Common myeloid progenitor, CD34-positive (primary cell): ENCODE measurements at regions not wholly inside any gene's neighbourhood (a gene's known extent, or its start where the extent isn't known, plus 50 kb on each side); places are given as distances from the start of the nearest gene placed in this dataset.

Experiments
- CTCF ChIA-PET: fragments of 350-600 bp; sonication (Branson Sonifier 250); formaldehyde crosslinking; loops from one replicate; lab custom pipeline; 2021; ENCODE audit warnings: antibody characterized with exemption; lab: Charles Lee
- POLR2A ChIA-PET: fragments of 350-600 bp; sonication (Branson Sonifier 250); formaldehyde crosslinking; loops from one replicate; lab custom pipeline; 2021; ENCODE audit warnings: antibody characterized with exemption; lab: Charles Lee
- DNase-seq, 3 donors: peaks; one replicate each; pipeline versions ENCODE4 v3.0.0 to v3.0.0-alpha.2; 2013
- H3K27ac ChIP-seq, 2 experiments: 1 replicate in 1 of 2; 2 replicates in 1 of 2; pipeline ENCODE4 v1.7.0; 2013; ENCODE audit warnings: inconsistent platforms in 2 of 2, low read length in 2 of 2, mild to moderate bottlenecking in 2 of 2, low read depth in 1 of 2, moderate library complexity in 1 of 2; ENCODE audit not compliant: severe bottlenecking in 2 of 2, insufficient read depth in 1 of 2, poor library complexity in 1 of 2
- H3K27me3 ChIP-seq, 5 experiments: replicated peaks in 2 of 5; 1 replicate in 3 of 5; 2 replicates in 2 of 5; pipeline versions ENCODE4 v1.6.1 to v1.7.0; 2013; ENCODE audit warnings: low read length in 4 of 5, mild to moderate bottlenecking in 2 of 5, moderate library complexity in 2 of 5, inconsistent platforms in 1 of 5; ENCODE audit not compliant: insufficient read depth in 5 of 5, control insufficient read depth in 4 of 5
- H3K36me3 ChIP-seq, 4 experiments: 1 replicate in 2 of 4; 2 replicates in 2 of 4; pipeline versions ENCODE4 v1.6.1 to v1.7.0; 2013; ENCODE audit warnings: low read length in 3 of 4, control low read depth in 1 of 4, mild to moderate bottlenecking in 1 of 4; ENCODE audit not compliant: control insufficient read depth in 4 of 4, insufficient read depth in 4 of 4
- H3K4me1 ChIP-seq, 4 experiments: 1 replicate in 3 of 4; 2 replicates in 1 of 4; pipeline versions ENCODE4 v1.6.1 to v1.7.1; 2013; ENCODE audit warnings: low read length in 3 of 4, mild to moderate bottlenecking in 3 of 4, control low read depth in 1 of 4, inconsistent platforms in 1 of 4, moderate library complexity in 1 of 4; ENCODE audit not compliant: control insufficient read depth in 4 of 4, insufficient read depth in 4 of 4; ENCODE audit errors: control extremely low read depth in 1 of 4
- H3K4me3 ChIP-seq, 7 experiments: 1 replicate in 4 of 7; 2 replicates in 3 of 7; pipeline versions ENCODE4 v1.5.1 to v1.7.0; 2013; ENCODE audit warnings: mild to moderate bottlenecking in 7 of 7, low read length in 6 of 7, moderate library complexity in 6 of 7, inconsistent platforms in 2 of 7, low read depth in 2 of 7, control low read depth in 1 of 7; ENCODE audit not compliant: insufficient read depth in 4 of 7, control insufficient read depth in 1 of 7; ENCODE audit errors: extremely low read depth in 1 of 7
- H3K9me3 ChIP-seq, 5 experiments: 1 replicate in 4 of 5; 2 replicates in 1 of 5; pipeline versions ENCODE4 v1.6.1 to v1.7.1; 2013; ENCODE audit warnings: low read length in 4 of 5, mild to moderate bottlenecking in 2 of 5, inconsistent platforms in 1 of 5, low read depth in 1 of 5, moderate library complexity in 1 of 5; ENCODE audit not compliant: control insufficient read depth in 4 of 5, insufficient read depth in 2 of 5; ENCODE audit errors: control extremely low read depth in 1 of 5
- WGBS: methylation state at CpG from one replicate; pipeline ENCODE4 v1.1.5; 2013; ENCODE audit not compliant: insufficient coverage; 5-methylcytosine and 5-hydroxymethylcytosine counted together

GRCh38 chrX:11908371-11908770, 150.3 kb downstream of the MSL3 start:
- no peaks in the 10 kb centered on the region for H3K27me3 ChIP-seq
- ChIA-PET CTCF (interaction anchor here (0.8 to 1.8 kb wide), 2 partner anchors 103 to 121 kb away, joined by 3 to 10 read pairs; no protein-coding TSS in a partner anchor), POLR2A (no interaction called here)
- no CpG with 5 or more reads among the region's 2 CpGs for WGBS
- H3K4me3 ChIP-seq: no peak overlapping the region
- H3K4me1 ChIP-seq: no peaks in the 10 kb centered on the region
- no peaks in the 10 kb centered on the region for H3K36me3 ChIP-seq
- no peak overlapping the region for H3K27ac ChIP-seq
- peaks cover 0 to 2% (median 0%) of the 10 kb centered on the region in 5 experiments for H3K9me3 ChIP-seq
- peak; percentile 39 to 70 (median 67) for DNase-seq

DNA sequence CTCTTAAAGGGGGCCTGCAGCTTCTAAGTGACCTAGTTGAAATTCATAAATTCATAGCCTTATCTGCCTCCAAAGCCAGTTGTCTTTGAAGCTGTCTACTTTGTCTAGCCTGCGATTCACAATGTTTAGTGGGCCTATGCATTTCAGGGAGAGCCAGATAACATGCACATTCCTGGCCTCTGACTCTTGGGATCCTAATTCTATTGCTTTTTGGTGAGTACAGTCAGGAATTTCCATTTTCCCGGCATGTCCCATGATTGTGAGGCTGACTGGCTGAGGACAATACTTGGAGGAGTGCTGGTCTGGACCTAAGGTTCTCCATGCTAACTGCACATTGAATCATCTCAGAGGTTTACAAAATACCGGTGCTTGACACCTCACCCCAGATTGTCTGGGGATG, 155.0 kb downstream of the MSL3 start:
- Histone ChIP-seq H3K27me3 (no peaks in the 10 kb centered on the region), H3K27ac (no peak overlapping the region), H3K4me1 (no peaks in the 10 kb centered on the region), H3K9me3 (no peaks in the 10 kb centered on the region), H3K4me3 (no peak overlapping the region), H3K36me3 (no peaks in the 10 kb centered on the region)
- 92% methylated on average over 2 of the region's 3 CpGs for WGBS
- no peak for DNase-seq
- ChIA-PET POLR2A (no interaction called here), CTCF (no interaction called here)

DNA sequence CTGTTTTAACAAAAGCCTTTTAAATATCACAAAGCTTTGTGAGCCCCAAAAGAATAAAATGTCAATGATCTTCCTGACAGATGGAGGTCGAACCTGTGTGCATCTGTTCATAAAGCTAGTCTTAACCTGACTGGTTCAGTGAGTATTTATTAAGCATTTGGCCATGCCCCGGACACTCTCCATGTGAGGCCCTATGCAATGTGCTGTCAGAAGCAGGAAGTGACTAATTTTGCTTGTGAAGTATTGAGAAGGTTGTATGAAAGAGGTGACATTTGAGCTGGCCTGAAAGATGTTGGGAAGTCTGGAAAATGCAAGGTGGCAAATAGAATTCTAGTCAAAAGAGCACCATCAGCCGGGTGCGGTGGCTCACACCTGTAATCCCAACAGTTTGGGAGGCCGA, 171.4 kb downstream of the MSL3 start:
- Histone ChIP-seq H3K27ac (no peak overlapping the region), H3K36me3 (no peaks in the 10 kb centered on the region), H3K27me3 (no peaks in the 10 kb centered on the region), H3K4me3 (no peak overlapping the region), H3K9me3 (no peaks in the 10 kb centered on the region), H3K4me1 (no peaks in the 10 kb centered on the region)
- ChIA-PET CTCF (no interaction called here), POLR2A (no interaction called here)
- DNase-seq: no peak
- 79% methylated on average over 5 of the region's 5 CpGs for WGBS

DNA sequence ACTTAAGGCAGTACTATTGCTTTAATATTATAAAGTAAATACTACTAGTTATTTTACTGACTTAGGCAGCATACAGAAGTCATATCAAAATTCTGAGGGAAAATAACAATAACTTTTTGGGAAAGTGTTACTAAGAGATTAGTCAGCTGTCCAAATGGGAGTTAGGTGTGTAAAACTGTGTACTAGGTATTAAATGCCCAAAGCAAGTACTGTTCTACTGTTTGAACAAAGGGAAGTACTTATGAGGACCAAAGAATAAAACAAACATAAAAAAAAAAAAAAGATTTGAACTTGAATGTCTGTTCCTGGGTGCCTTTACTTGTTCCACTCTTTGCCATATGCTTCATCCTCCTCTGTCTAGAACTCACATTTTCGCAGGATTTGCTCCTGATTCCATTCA, 174.4 kb downstream of the MSL3 start:
- WGBS: 67% methylated on average over 1 of the region's 1 CpG
- Histone ChIP-seq H3K27me3 (no peaks in the 10 kb centered on the region), H3K4me1 (no peaks in the 10 kb centered on the region), H3K4me3 (no peak overlapping the region), H3K27ac (no peak overlapping the region), H3K9me3 (no peaks in the 10 kb centered on the region), H3K36me3 (no peaks in the 10 kb centered on the region)
- ChIA-PET POLR2A (no interaction called here), CTCF (no interaction called here)
- no peak for DNase-seq

- DNase-seq: no peak
- ChIA-PET POLR2A (no interaction called here), CTCF (no interaction called here)
- no CpG with 5 or more reads among the region's 1 CpG for WGBS
- Histone ChIP-seq H3K36me3 (no peaks in the 10 kb centered on the region), H3K4me1 (no peaks in the 10 kb centered on the region), H3K9me3 (no peaks in the 10 kb centered on the region), H3K27ac (no peak overlapping the region), H3K27me3 (no peaks in the 10 kb centered on the region), H3K4me3 (no peak overlapping the region)
These were observed 176.1 kb downstream of the MSL3 start for GRCh38 chrX:11934089-11934488.

DNA sequence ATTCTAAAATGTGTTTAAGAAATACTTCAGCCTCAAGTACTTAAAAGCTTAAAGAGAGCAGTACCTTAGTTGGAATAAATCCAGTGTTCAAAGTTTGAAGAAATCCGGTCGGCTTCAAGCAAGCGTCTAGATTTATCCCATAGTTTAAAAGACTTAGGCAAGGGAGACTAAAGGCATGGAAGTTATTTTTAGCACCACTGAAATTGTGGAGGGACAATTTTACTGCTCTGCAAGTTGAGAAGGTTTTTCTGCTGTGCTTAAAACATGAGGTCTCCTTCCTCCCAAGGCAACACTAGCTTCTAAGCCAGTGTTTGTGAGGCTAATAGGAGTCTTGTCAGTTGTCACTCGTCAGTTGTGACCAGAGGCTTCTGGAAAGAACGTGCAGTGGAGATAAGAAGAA, 183.5 kb downstream of the MSL3 start:
- ChIA-PET CTCF (no interaction called here), POLR2A (no interaction called here)
- 82% methylated on average over 5 of the region's 5 CpGs for WGBS
- Histone ChIP-seq H3K4me3 (no peak overlapping the region), H3K9me3 (no peaks in the 10 kb centered on the region), H3K27me3 (peaks cover 0 to 2% (median 0%) of the 10 kb centered on the region in 5 experiments), H3K27ac (no peak overlapping the region), H3K4me1 (no peaks in the 10 kb centered on the region), H3K36me3 (no peaks in the 10 kb centered on the region)
- DNase-seq: no peak

DNA sequence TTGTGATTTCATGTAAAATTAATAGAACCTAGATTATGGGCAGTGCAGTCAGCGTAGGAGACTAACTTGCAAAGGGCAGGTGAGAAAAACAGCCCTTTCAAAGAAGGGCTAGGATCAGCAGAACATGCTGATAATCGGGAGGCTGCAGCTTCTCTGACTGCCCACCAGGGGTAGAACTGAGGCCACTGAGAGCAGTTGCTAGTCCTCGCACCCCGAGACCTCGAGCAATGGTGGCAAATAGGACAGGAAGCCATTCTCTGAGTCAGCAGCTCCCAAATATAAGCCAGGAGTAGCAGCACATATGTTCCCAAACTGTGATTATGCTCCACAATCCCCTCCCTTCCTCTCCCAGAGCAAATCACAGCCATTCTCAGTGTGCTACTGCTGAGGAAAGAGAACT, 186.5 kb downstream of the MSL3 start:
- ChIA-PET POLR2A (interaction anchor here (0.6 kb wide), 1 partner anchor 77 kb away, joined by 4 read pairs; no protein-coding TSS in a partner anchor), CTCF (no interaction called here)
- Histone ChIP-seq H3K9me3 (peaks cover 0 to 3% (median 0%) of the 10 kb centered on the region in 5 experiments), H3K27me3 (peaks cover 0 to 2% (median 0%) of the 10 kb centered on the region in 5 experiments), H3K36me3 (no peaks in the 10 kb centered on the region), H3K27ac (no peak overlapping the region), H3K4me3 (no peak overlapping the region), H3K4me1 (no peaks in the 10 kb centered on the region)
- WGBS: 22% methylated on average over 5 of the region's 5 CpGs
- DNase-seq: peak in 1 of 3 donors; percentile 3
